HG02588 (cell line): ENCODE measurements at regions not wholly inside any gene's neighbourhood (a gene's known extent, or its start where the extent isn't known, plus 50 kb on each side); places are given as distances from the start of the nearest gene placed in this dataset.
"Not testable (repeated sequence)": the region's sequence is repeated elsewhere in the genome, so short reads cannot be mapped to it uniquely, and the experiment has no call there.

Experiments used
- ATAC-seq: cut with Tn5 transposase; IDR thresholded peaks from one replicate; pipeline ENCODE4 v1.9.1; 2021; ENCODE audit warnings: mild to moderate bottlenecking, moderate library complexity; ENCODE audit not compliant: unreplicated experiment

- no peak for ATAC-seq
These were observed 177.1 kb downstream of the HIPK3 start for GRCh38 chr11:33434294-33434693.

- ATAC-seq = not testable (repeated sequence)
These were observed 171.3 kb downstream of the HIPK3 start for GRCh38 chr11:33428435-33428834.

- no peak for ATAC-seq
These were observed 163.9 kb downstream of the HIPK3 start for GRCh38 chr11:33420959-33421566.

GRCh38 chr11:33419924-33420323 lies 162.7 kb downstream of the HIPK3 start:
- ATAC-seq = no peak

GRCh38 chr11:33417121-33417520 lies 159.9 kb downstream of the HIPK3 start:
- ATAC-seq = no peak

- ATAC-seq = no peak
These were observed 156.1 kb downstream of the HIPK3 start for GRCh38 chr11:33413301-33413700.

GRCh38 chr11:33412241-33412640 lies 155.1 kb downstream of the HIPK3 start:
- ATAC-seq = no peak

GRCh38 chr11:33411751-33412150 lies 154.6 kb downstream of the HIPK3 start:
- ATAC-seq = no peak

GRCh38 chr11:33410086-33410765 lies 153.0 kb downstream of the HIPK3 start:
- ATAC-seq = no peak
